ENCODE measurements at regions not wholly inside any gene's neighbourhood (a gene's known extent, or its start where the extent isn't known, plus 50 kb on each side); places are given as distances from the start of the nearest gene placed in this dataset.
"Not testable (repeated sequence)": the region's sequence is repeated elsewhere in the genome, so short reads cannot be mapped to it uniquely, and the experiment has no call there.

- H3K27me3 ChIP-seq (ENCODE audit: insufficient read depth, low read length): no peaks in the 10 kb centered on the region
- no peak overlapping the region for H3K4me3 ChIP-seq (ENCODE audit: low read length in 2 of 2)
- no peaks in the 10 kb centered on the region for H3K4me1 Mint-ChIP-seq
- ChIA-PET CTCF (ENCODE audit: partially characterized antibody) (no interaction called here), POLR2A (ENCODE audit: partially characterized antibody) (no interaction called here)
- H3K27ac ChIP-seq (ENCODE audit: low read depth, low read length): no peak overlapping the region
- H3K36me3 ChIP-seq (ENCODE audit: insufficient read depth, low read length): no peaks in the 10 kb centered on the region
- no peak for DNase-seq
- intact Hi-C loops (cut with micrococcal nuclease): no loop called here
- H3K9me3 ChIP-seq (ENCODE audit: control insufficient read depth in 1 of 2, low read length in 2 of 2): no peaks in the 10 kb centered on the region
- peaks cover 0 to 4% (median under 1%) of the 10 kb centered on the region in 8 donors for H3K9me3 Mint-ChIP-seq
- H3K27me3 Mint-ChIP-seq: no peaks in the 10 kb centered on the region
- H3K27ac Mint-ChIP-seq: no peak overlapping the region
- H3K4me3 Mint-ChIP-seq: no peak overlapping the region
- H3K4me1 ChIP-seq (ENCODE audit: insufficient read depth, low read length): no peaks in the 10 kb centered on the region
- H3K36me3 Mint-ChIP-seq: no peaks in the 10 kb centered on the region
These were observed 199.1 kb downstream of the NNT start for GRCh38 chr5:43802119-43802518.

- no peak overlapping the region for H3K4me3 ChIP-seq (ENCODE audit: low read length in 2 of 2)
- peaks cover 0 to 14% (median 8%) of the 10 kb centered on the region in 8 donors for H3K9me3 Mint-ChIP-seq
- no peaks in the 10 kb centered on the region for H3K9me3 ChIP-seq (ENCODE audit: control insufficient read depth in 1 of 2, low read length in 2 of 2)
- no peaks in the 10 kb centered on the region for H3K36me3 Mint-ChIP-seq
- CTCF ChIA-PET (ENCODE audit: partially characterized antibody): no interaction called here
- H3K27ac ChIP-seq (ENCODE audit: low read depth, low read length): no peak overlapping the region
- no peaks in the 10 kb centered on the region for H3K36me3 ChIP-seq (ENCODE audit: insufficient read depth, low read length)
- H3K27ac Mint-ChIP-seq: no peak overlapping the region
- H3K4me1 Mint-ChIP-seq: no peaks in the 10 kb centered on the region
- H3K4me1 ChIP-seq (ENCODE audit: insufficient read depth, low read length): no peaks in the 10 kb centered on the region
- no peaks in the 10 kb centered on the region for H3K27me3 ChIP-seq (ENCODE audit: insufficient read depth, low read length)
- no peak overlapping the region for H3K4me3 Mint-ChIP-seq
- no peaks in the 10 kb centered on the region for H3K27me3 Mint-ChIP-seq
- no peak for DNase-seq
- POLR2A ChIA-PET (ENCODE audit: partially characterized antibody): no interaction called here
- intact Hi-C loops (cut with micrococcal nuclease): no loop called here
These were observed 195.8 kb downstream of the NNT start for GRCh38 chr5:43798740-43799139.

- CTCF ChIA-PET (ENCODE audit: partially characterized antibody); H3K4me3 Mint-ChIP-seq; H3K9me3 ChIP-seq (ENCODE audit: control insufficient read depth in 1 of 2, low read length in 2 of 2); H3K4me1 ChIP-seq (ENCODE audit: insufficient read depth, low read length); H3K4me3 ChIP-seq (ENCODE audit: low read length in 2 of 2); H3K4me1 Mint-ChIP-seq; H3K27ac ChIP-seq (ENCODE audit: low read depth, low read length); POLR2A ChIA-PET (ENCODE audit: partially characterized antibody); H3K36me3 Mint-ChIP-seq; H3K27me3 ChIP-seq (ENCODE audit: insufficient read depth, low read length); H3K27me3 Mint-ChIP-seq; H3K36me3 ChIP-seq (ENCODE audit: insufficient read depth, low read length); DNase-seq; intact Hi-C loops (cut with micrococcal nuclease); H3K27ac Mint-ChIP-seq: not testable (repeated sequence)
- H3K9me3 Mint-ChIP-seq: peaks cover 0 to 23% (median 16%) of the 10 kb centered on the region in 8 donors
These were observed 188.9 kb downstream of the NNT start for GRCh38 chr5:43791880-43792279.

- ChIA-PET POLR2A (ENCODE audit: partially characterized antibody) (no interaction called here), CTCF (ENCODE audit: partially characterized antibody) (no interaction called here)
- intact Hi-C loops (cut with micrococcal nuclease): no loop called here
- H3K36me3 ChIP-seq (ENCODE audit: insufficient read depth, low read length): no peaks in the 10 kb centered on the region
- H3K9me3 ChIP-seq (ENCODE audit: control insufficient read depth in 1 of 2, low read length in 2 of 2): no peaks in the 10 kb centered on the region
- H3K27ac ChIP-seq (ENCODE audit: low read depth, low read length): no peak overlapping the region
- no peak overlapping the region for H3K4me3 ChIP-seq (ENCODE audit: low read length in 2 of 2)
- H3K27me3 Mint-ChIP-seq: peaks cover 2 to 4% of the 10 kb centered on the region in 2 donors
- H3K27me3 ChIP-seq (ENCODE audit: insufficient read depth, low read length): no peaks in the 10 kb centered on the region
- H3K4me1 ChIP-seq (ENCODE audit: insufficient read depth, low read length): no peaks in the 10 kb centered on the region
- no peak overlapping the region for H3K27ac Mint-ChIP-seq
- no peak for DNase-seq
- peaks cover 0 to 11% (median 5%) of the 10 kb centered on the region in 8 donors for H3K9me3 Mint-ChIP-seq
- H3K36me3 Mint-ChIP-seq: no peaks in the 10 kb centered on the region
- H3K4me3 Mint-ChIP-seq: no peak overlapping the region
- no peaks in the 10 kb centered on the region for H3K4me1 Mint-ChIP-seq
These were observed 182.2 kb downstream of the NNT start for GRCh38 chr5:43785198-43785597.

GRCh38 chr5:43780586-43780985 lies 177.6 kb downstream of the NNT start:
- no peak for DNase-seq
- H3K4me3 Mint-ChIP-seq: no peak overlapping the region
- intact Hi-C loops (cut with micrococcal nuclease): no loop called here
- Histone ChIP-seq H3K27ac (ENCODE audit: low read depth, low read length) (no peak overlapping the region), H3K36me3 (ENCODE audit: insufficient read depth, low read length) (no peaks in the 10 kb centered on the region), H3K9me3 (ENCODE audit: control insufficient read depth in 1 of 2, low read length in 2 of 2) (no peaks in the 10 kb centered on the region), H3K4me3 (ENCODE audit: low read length in 2 of 2) (no peak overlapping the region), H3K4me1 (ENCODE audit: insufficient read depth, low read length) (no peaks in the 10 kb centered on the region), H3K27me3 (ENCODE audit: insufficient read depth, low read length) (no peaks in the 10 kb centered on the region)
- H3K36me3 Mint-ChIP-seq: no peaks in the 10 kb centered on the region
- ChIA-PET POLR2A (ENCODE audit: partially characterized antibody) (no interaction called here), CTCF (ENCODE audit: partially characterized antibody) (no interaction called here)
- H3K4me1 Mint-ChIP-seq: no peaks in the 10 kb centered on the region
- no peaks in the 10 kb centered on the region for H3K27me3 Mint-ChIP-seq
- no peak overlapping the region for H3K27ac Mint-ChIP-seq
- peaks cover 0 to 4% (median 0%) of the 10 kb centered on the region in 8 donors for H3K9me3 Mint-ChIP-seq

GRCh38 chr5:43774881-43775399 lies 172.0 kb downstream of the NNT start:
- no peaks in the 10 kb centered on the region for H3K4me1 ChIP-seq (ENCODE audit: insufficient read depth, low read length)
- POLR2A ChIA-PET (ENCODE audit: partially characterized antibody): no interaction called here

GRCh38 chr5:43773478-43773844 lies 170.5 kb downstream of the NNT start:
- DNase-seq: no peak
- Mint-ChIP-seq H3K4me1 (no peaks in the 10 kb centered on the region), H3K27ac (no peak overlapping the region), H3K4me3 (no peak overlapping the region), H3K36me3 (no peaks in the 10 kb centered on the region), H3K9me3 (peaks cover 0 to 4% (median 0%) of the 10 kb centered on the region in 8 donors), H3K27me3 (peaks cover 0 to 2% of the 10 kb centered on the region in 2 donors)
- Histone ChIP-seq H3K36me3 (ENCODE audit: insufficient read depth, low read length) (no peaks in the 10 kb centered on the region), H3K4me1 (ENCODE audit: insufficient read depth, low read length) (no peaks in the 10 kb centered on the region), H3K4me3 (ENCODE audit: low read length in 2 of 2) (no peak overlapping the region), H3K9me3 (ENCODE audit: control insufficient read depth in 1 of 2, low read length in 2 of 2) (no peaks in the 10 kb centered on the region), H3K27me3 (ENCODE audit: insufficient read depth, low read length) (no peaks in the 10 kb centered on the region), H3K27ac (ENCODE audit: low read depth, low read length) (no peak overlapping the region)
- intact Hi-C loops (cut with micrococcal nuclease): no loop called here
- CTCF ChIA-PET (ENCODE audit: partially characterized antibody): no interaction called here
- POLR2A ChIA-PET (ENCODE audit: partially characterized antibody): no interaction called here

More at GRCh38 chr5:43774881-43775399, 172.0 kb downstream of the NNT start:
- DNase-seq: no peak
- Histone ChIP-seq H3K4me3 (ENCODE audit: low read length in 2 of 2) (no peak overlapping the region), H3K36me3 (ENCODE audit: insufficient read depth, low read length) (no peaks in the 10 kb centered on the region), H3K9me3 (ENCODE audit: control insufficient read depth in 1 of 2, low read length in 2 of 2) (no peaks in the 10 kb centered on the region), H3K27ac (ENCODE audit: low read depth, low read length) (no peak overlapping the region), H3K27me3 (ENCODE audit: insufficient read depth, low read length) (no peaks in the 10 kb centered on the region)
- Mint-ChIP-seq H3K4me3 (no peak overlapping the region), H3K27me3 (peaks cover 0 to 2% of the 10 kb centered on the region in 2 donors), H3K9me3 (peaks cover 0 to 4% (median 0%) of the 10 kb centered on the region in 8 donors), H3K4me1 (no peaks in the 10 kb centered on the region), H3K27ac (no peak overlapping the region), H3K36me3 (no peaks in the 10 kb centered on the region)
- intact Hi-C loops (cut with micrococcal nuclease): no loop called here
- CTCF ChIA-PET (ENCODE audit: partially characterized antibody): no interaction called here

Data from CD4-positive, alpha-beta memory T cell (primary cell).